GM19351 (cell line): ENCODE measurements at regions not wholly inside any gene's neighbourhood (a gene's known extent, or its start where the extent isn't known, plus 50 kb on each side); places are given as distances from the start of the nearest gene placed in this dataset.

ENCODE experiments used
- ATAC-seq: cut with Tn5 transposase; IDR thresholded peaks from one replicate; pipeline ENCODE4 v1.9.1; 2021; ENCODE audit warnings: mild to moderate bottlenecking, moderate library complexity; ENCODE audit not compliant: unreplicated experiment

GRCh38 chr2:15763822-15764682 lies 172.4 kb downstream of the DDX1 start:
- no peak for ATAC-seq

DNA sequence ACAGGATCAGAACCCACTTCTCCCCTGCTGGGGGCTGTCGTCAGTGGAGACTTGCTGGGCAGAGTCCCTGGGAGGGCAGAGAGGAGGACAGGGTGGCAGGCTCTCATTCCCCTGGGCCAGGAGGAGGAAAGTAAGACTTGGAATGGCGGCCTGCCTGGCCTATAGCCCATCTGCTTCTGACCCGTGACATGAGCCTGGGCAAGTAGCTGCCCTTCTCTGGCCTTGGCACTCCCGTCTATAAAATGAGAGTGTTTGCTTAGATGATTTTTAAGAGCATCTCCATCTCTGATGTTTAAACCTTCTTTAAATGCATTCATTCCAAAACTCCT lies 173.0 kb downstream of the DDX1 start:
- ATAC-seq, result no peak

GRCh38 chr2:15765211-15765610 lies 173.5 kb downstream of the DDX1 start:
- ATAC-seq, result no peak

DNA sequence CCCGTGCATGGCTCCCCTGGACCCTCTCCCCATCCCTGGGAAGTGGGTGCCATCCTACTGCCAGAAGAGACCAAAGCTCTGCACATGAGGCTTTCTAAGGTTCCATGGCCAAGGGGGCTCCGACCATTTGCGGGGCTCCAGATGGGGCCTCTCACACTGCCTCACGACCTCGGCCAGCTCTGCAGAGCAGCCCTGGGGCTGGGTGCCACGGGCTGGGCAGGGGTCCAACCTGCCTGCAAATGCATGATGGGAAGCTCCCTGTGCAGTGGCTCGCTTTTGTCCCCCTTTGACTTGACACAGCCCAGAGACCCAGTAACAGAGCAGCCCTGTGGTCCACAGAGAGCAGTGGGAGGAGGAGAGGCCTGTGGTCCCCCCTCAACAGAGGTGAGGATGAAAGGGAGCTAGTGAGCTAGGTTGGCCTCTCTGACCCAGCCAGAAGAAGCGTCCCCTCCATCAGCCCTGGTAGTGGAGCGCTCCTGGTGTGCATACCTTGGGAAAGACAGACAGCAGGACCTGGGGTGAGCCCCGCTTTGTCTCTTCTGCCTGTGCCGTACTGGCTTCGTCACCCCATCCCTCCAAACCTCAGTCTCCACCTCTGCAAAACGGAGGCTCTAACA lies 174.1 kb downstream of the DDX1 start:
- no peak for ATAC-seq

DNA sequence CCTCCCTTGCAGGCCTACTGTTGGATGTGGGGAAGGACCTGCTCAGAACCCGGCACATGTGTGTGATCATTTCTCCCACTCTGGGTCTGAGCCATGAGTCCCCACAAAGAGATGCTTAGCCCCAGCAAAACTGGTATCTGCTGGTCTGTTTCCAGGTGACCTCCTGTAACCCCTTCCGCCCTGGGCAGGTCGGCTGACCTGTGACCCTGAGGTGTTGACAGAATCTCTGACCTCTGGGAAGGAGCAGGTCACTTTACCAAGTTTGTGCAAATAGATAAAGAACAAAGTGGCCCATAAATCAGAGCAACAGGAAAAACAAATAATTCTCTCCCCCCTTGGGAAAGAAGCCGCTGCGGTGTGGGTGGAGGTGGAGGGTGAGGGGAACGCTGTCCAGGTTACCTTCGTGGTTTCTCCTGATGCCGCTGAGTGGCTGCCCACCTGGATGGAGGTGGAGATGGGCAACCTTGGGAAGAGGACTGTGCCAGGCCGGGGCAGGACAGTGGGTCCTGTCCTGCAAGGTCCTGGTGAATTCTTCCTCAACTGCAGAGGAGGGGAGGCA lies 174.0 kb upstream of the MYCN start:
- no peak for ATAC-seq

DNA sequence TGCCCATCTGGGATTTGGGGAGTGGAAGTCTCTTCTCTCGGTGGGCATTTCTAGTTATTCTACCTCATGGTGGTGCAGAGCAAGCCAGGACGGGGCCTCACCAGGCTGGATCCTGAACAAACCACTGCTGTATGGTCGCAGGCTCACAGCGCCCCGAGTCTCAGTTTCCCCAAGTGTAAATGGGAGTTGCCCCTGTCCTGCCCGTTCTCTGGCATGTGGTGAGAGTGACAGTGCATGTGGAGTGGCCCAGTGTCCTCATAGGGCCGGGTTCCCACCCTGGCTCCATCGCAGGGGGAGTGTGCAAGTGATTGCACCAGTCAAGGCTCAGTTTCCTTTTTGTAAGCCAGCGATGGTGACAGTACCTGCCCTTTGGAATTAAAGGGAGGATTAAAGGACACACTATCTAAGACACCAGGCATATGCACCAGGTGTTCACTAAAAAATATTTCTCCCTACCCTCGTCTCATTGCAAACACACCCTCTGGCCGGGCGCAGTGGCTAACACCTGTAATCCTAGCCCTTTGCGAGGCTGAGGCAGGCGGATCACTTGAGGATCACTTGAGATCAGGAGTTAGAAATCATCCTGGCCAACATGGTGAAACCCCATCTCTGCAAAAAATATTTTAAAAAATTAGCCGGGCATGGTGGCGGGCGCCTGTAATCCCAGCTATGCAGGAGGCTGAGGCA lies 173.3 kb upstream of the MYCN start:
- no peak for ATAC-seq

- no peak for ATAC-seq
Observed at GRCh38 chr2:15767679-15768078, 172.7 kb upstream of the MYCN start.

- ATAC-seq, result no peak
Observed at GRCh38 chr2:15768142-15768541, 172.2 kb upstream of the MYCN start.

DNA sequence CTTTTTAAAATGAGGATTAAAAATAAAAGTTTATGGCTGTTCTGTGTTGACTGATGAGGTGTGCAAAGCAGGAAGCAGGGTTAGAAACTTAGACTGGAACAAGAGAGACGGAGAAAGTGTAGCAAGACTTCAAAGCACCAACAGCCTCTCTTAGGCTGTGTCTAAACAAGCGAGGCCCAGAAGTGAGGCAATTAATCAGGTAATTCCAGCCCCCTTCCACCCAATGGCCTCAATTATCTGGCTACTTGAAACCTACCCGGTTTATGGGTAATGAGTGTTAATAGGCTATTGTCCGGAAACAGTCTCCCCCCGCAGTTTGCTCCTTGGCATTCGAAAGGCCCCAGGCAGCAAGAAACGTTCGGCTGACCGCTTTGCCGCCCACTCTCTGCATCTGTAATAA lies 171.7 kb upstream of the MYCN start:
- no peak for ATAC-seq

GRCh38 chr2:15769235-15769634 lies 171.1 kb upstream of the MYCN start:
- no peak for ATAC-seq

DNA sequence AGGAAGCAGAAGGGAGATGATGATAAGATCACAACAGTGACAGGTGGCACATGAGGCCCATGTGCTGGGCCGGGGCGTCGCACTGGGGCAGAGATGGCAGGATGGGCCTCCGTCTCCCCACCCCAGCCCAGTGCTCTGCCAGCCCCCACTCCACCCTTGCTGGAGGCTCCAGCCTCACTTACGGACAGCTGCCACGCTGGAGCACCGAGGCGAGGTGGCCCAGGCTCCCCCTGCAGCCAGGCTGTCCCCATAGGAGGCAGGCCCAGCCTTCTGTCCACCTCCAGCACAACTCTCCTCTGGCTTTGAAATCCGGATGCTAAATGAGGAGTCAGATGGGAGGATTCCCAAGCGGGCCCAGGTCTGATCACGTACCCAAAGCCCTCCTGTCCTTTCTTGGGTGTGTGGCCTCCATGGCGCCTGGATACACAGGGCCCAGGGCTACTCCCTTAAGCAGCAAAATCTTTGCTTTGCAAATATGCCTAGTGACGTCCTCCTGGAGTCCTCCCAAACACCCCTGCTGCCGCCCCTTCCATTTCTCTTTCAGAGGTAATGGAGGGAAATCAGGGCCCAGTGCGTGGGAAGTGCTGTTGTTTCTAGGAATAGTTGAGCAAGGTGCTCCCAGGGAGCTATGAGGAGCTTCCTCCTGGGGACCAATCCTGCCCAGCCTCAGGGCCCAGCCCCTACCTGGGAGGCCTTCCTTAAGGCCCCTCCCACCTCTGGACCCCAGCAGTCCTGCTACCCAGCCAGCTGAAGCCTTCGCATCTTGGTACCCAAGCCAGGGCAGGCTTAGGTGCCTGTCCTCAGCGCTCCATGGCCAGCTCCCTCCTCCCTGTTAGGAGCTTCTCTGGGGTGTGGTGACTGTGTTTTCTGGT lies 170.4 kb upstream of the MYCN start:
- ATAC-seq, result no peak

DNA sequence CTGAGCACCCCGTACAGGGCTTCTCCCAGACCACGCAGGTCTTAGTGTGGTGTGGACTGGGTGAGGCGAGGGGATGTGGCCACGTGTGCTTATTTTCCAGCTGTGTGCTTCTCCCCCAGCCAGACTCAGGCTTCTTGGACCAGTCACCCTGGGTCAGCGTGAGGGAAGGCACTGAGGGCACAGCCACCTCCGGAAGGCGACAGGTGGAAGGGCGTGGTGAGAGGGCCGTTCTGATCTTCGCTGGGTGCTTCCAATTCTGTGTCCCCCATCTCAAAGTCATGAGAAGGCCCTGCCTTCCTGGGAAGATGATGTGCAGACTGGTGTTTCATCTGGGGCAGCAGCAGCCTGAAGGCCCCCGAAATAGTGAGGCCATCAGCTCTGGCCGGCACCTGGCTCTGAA lies 169.7 kb upstream of the MYCN start:
- ATAC-seq, result no peak

- ATAC-seq, result no peak
Observed at GRCh38 chr2:15771124-15771523, 169.2 kb upstream of the MYCN start.

GRCh38 chr2:15772086-15772595 lies 168.2 kb upstream of the MYCN start:
- no peak for ATAC-seq

DNA sequence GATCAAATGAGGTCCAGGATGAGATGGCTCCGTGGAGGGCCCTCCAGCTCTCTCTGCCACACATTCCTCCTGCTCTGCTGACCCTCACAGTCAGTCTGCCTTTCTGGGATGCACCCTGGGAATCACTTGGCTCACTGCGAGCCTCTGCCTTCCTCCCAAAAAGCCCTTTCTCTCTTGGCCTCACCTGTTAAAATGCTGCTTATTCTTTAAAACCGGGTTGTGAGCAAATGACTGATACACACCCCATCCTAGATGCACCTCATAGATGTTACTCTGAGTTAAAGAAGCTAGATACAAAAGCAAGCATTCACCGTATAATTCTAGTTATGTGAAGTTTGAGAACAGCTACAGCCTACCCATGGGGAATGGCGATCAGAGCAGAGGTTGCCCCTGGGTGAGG lies 167.7 kb upstream of the MYCN start:
- no peak for ATAC-seq

GRCh38 chr2:15773204-15773603 lies 167.1 kb upstream of the MYCN start:
- no peak for ATAC-seq

DNA sequence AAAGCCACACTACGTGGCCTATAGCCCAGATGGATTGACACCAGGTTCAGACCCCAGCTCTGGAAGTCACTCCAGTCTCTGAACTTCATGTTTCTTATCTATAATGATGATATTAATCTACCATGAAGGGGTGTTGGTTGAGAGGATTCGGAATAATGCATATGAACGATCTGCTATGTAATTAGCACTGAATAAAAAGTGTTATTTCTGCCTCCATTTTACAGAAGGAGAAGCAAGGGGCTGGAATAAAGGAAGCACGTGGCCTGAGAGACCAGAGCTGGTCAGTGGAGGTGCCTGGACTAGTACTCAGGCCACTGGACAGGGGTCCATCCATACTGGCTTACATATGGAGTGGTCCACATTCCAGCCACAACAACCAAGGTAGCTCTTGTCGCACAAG lies 166.5 kb upstream of the MYCN start:
- ATAC-seq, result no peak

GRCh38 chr2:15775753-15776628 lies 164.4 kb upstream of the MYCN start:
- ATAC-seq, result no peak

- ATAC-seq, result no peak
Observed at GRCh38 chr2:15776629-15776919, 163.8 kb upstream of the MYCN start.
